ENCODE measurements at regions not wholly inside any gene's neighbourhood (a gene's known extent, or its start where the extent isn't known, plus 50 kb on each side); places are given as distances from the start of the nearest gene placed in this dataset.
A peak's percentile ranks its signal among the peaks of the same experiment; 100 is the strongest.
"Not testable (repeated sequence)": the region's sequence is repeated elsewhere in the genome, so short reads cannot be mapped to it uniquely, and the experiment has no call there.

GRCh38 chr21:9028624-9029431, 1492.6 kb upstream of the TPTE start:
- not testable (repeated sequence) for H3K4me2 ChIP-seq; H3K4me3 ChIP-seq; H4K20me1 ChIP-seq (ENCODE audit: insufficient read depth, poor library complexity, severe bottlenecking); H3K9me3 ChIP-seq (ENCODE audit: low read depth); H3K36me3 ChIP-seq (replicated peaks; ENCODE audit: insufficient read depth, low read depth); H3K27ac ChIP-seq; H3K79me2 ChIP-seq; H3K27me3 ChIP-seq; H3K9me2 ChIP-seq (replicated peaks; ENCODE audit: insufficient read depth); H3K4me1 ChIP-seq (ENCODE audit: insufficient read depth); H2AFZ ChIP-seq
- WGBS (ENCODE audit: low lambda C conversion rate, missing lambda C conversion rate) = 75% methylated on average over 8 of the region's 8 CpGs
- peak; percentile 2 for DNase-seq (ENCODE audit: low spot score)

- H3K4me1 ChIP-seq (ENCODE audit: insufficient read depth); H3K4me3 ChIP-seq; H3K9me3 ChIP-seq (ENCODE audit: low read depth); H3K27me3 ChIP-seq; H3K27ac ChIP-seq; H3K36me3 ChIP-seq (replicated peaks; ENCODE audit: insufficient read depth, low read depth); H2AFZ ChIP-seq; H3K4me2 ChIP-seq; H4K20me1 ChIP-seq (ENCODE audit: insufficient read depth, poor library complexity, severe bottlenecking); DNase-seq (ENCODE audit: low spot score); H3K79me2 ChIP-seq; H3K9me2 ChIP-seq (replicated peaks; ENCODE audit: insufficient read depth): not testable (repeated sequence)
- 68% methylated on average over 2 of the region's 2 CpGs for WGBS (ENCODE audit: low lambda C conversion rate, missing lambda C conversion rate)
These were observed 1491.2 kb upstream of the TPTE start for GRCh38 chr21:9030141-9030665.

- 57% methylated on average over 5 of the region's 5 CpGs for WGBS (ENCODE audit: low lambda C conversion rate, missing lambda C conversion rate)
- not testable (repeated sequence) for H3K4me3 ChIP-seq; H4K20me1 ChIP-seq (ENCODE audit: insufficient read depth, poor library complexity, severe bottlenecking); H3K4me1 ChIP-seq (ENCODE audit: insufficient read depth); H3K9me3 ChIP-seq (ENCODE audit: low read depth); H3K4me2 ChIP-seq; H3K27ac ChIP-seq; H2AFZ ChIP-seq; H3K79me2 ChIP-seq; H3K9me2 ChIP-seq (replicated peaks; ENCODE audit: insufficient read depth); H3K36me3 ChIP-seq (replicated peaks; ENCODE audit: insufficient read depth, low read depth); H3K27me3 ChIP-seq; DNase-seq (ENCODE audit: low spot score)
These were observed 1489.7 kb upstream of the TPTE start for GRCh38 chr21:9031482-9032374.

- not testable (repeated sequence) for H3K36me3 ChIP-seq (replicated peaks; ENCODE audit: insufficient read depth, low read depth); H4K20me1 ChIP-seq (ENCODE audit: insufficient read depth, poor library complexity, severe bottlenecking); H2AFZ ChIP-seq; H3K9me2 ChIP-seq (replicated peaks; ENCODE audit: insufficient read depth); H3K4me3 ChIP-seq; H3K27me3 ChIP-seq; DNase-seq (ENCODE audit: low spot score); H3K9me3 ChIP-seq (ENCODE audit: low read depth); H3K79me2 ChIP-seq; H3K4me1 ChIP-seq (ENCODE audit: insufficient read depth); H3K4me2 ChIP-seq; H3K27ac ChIP-seq
- WGBS (ENCODE audit: low lambda C conversion rate, missing lambda C conversion rate) = 60% methylated on average over 1 of the region's 2 CpGs
These were observed 1488.8 kb upstream of the TPTE start for GRCh38 chr21:9032547-9032946.

GRCh38 chr21:9033295-9033694, 1488.1 kb upstream of the TPTE start:
- H3K36me3 ChIP-seq (replicated peaks; ENCODE audit: insufficient read depth, low read depth); H2AFZ ChIP-seq; H3K79me2 ChIP-seq; H3K9me3 ChIP-seq (ENCODE audit: low read depth); H3K27ac ChIP-seq; H4K20me1 ChIP-seq (ENCODE audit: insufficient read depth, poor library complexity, severe bottlenecking); H3K4me2 ChIP-seq; H3K27me3 ChIP-seq; H3K4me3 ChIP-seq; DNase-seq (ENCODE audit: low spot score); H3K9me2 ChIP-seq (replicated peaks; ENCODE audit: insufficient read depth); H3K4me1 ChIP-seq (ENCODE audit: insufficient read depth): not testable (repeated sequence)
- 56% methylated on average over 8 of the region's 8 CpGs for WGBS (ENCODE audit: low lambda C conversion rate, missing lambda C conversion rate)

GRCh38 chr21:9034491-9035200, 1486.7 kb upstream of the TPTE start:
- H3K4me3 ChIP-seq; H4K20me1 ChIP-seq (ENCODE audit: insufficient read depth, poor library complexity, severe bottlenecking); H3K4me2 ChIP-seq; H3K27me3 ChIP-seq; H3K4me1 ChIP-seq (ENCODE audit: insufficient read depth); H2AFZ ChIP-seq; H3K36me3 ChIP-seq (replicated peaks; ENCODE audit: insufficient read depth, low read depth); H3K9me3 ChIP-seq (ENCODE audit: low read depth); H3K27ac ChIP-seq; H3K79me2 ChIP-seq; DNase-seq (ENCODE audit: low spot score); H3K9me2 ChIP-seq (replicated peaks; ENCODE audit: insufficient read depth): not testable (repeated sequence)
- 62% methylated on average over 7 of the region's 8 CpGs for WGBS (ENCODE audit: low lambda C conversion rate, missing lambda C conversion rate)

GRCh38 chr21:9035225-9035624, 1486.2 kb upstream of the TPTE start:
- not testable (repeated sequence) for H3K27ac ChIP-seq; H3K27me3 ChIP-seq; H3K79me2 ChIP-seq; H3K4me3 ChIP-seq; DNase-seq (ENCODE audit: low spot score); H4K20me1 ChIP-seq (ENCODE audit: insufficient read depth, poor library complexity, severe bottlenecking); H3K36me3 ChIP-seq (replicated peaks; ENCODE audit: insufficient read depth, low read depth); H3K4me1 ChIP-seq (ENCODE audit: insufficient read depth); H3K4me2 ChIP-seq; H2AFZ ChIP-seq; H3K9me2 ChIP-seq (replicated peaks; ENCODE audit: insufficient read depth); H3K9me3 ChIP-seq (ENCODE audit: low read depth)
- no CpG with 5 or more reads among the region's 1 CpG for WGBS (ENCODE audit: low lambda C conversion rate, missing lambda C conversion rate)

GRCh38 chr21:9035970-9036369, 1485.4 kb upstream of the TPTE start:
- H2AFZ ChIP-seq; H3K4me2 ChIP-seq; H3K36me3 ChIP-seq (replicated peaks; ENCODE audit: insufficient read depth, low read depth); H3K9me3 ChIP-seq (ENCODE audit: low read depth); H3K9me2 ChIP-seq (replicated peaks; ENCODE audit: insufficient read depth); H3K27me3 ChIP-seq; H3K79me2 ChIP-seq; H3K4me1 ChIP-seq (ENCODE audit: insufficient read depth); DNase-seq (ENCODE audit: low spot score); H3K27ac ChIP-seq; H3K4me3 ChIP-seq; H4K20me1 ChIP-seq (ENCODE audit: insufficient read depth, poor library complexity, severe bottlenecking): not testable (repeated sequence)
- WGBS (ENCODE audit: low lambda C conversion rate, missing lambda C conversion rate) = 44% methylated on average over 1 of the region's 2 CpGs
